ENCODE measurements at regions not wholly inside any gene's neighbourhood (a gene's known extent, or its start where the extent isn't known, plus 50 kb on each side); places are given as distances from the start of the nearest gene placed in this dataset.
A peak's percentile ranks its signal among the peaks of the same experiment; 100 is the strongest.

GRCh38 chr16:6897876-6898485, 434.7 kb upstream of the RBFOX1 start:
- H3K4me3 ChIP-seq (ENCODE audit: low read depth, low read length): no peak overlapping the region
- no peak overlapping the region for H3K14ac ChIP-seq (ENCODE audit: low read length)
- H4K12ac ChIP-seq (ENCODE audit: low read depth, low read length): no peak overlapping the region
- no peaks in the 10 kb centered on the region for H3K9me3 ChIP-seq (ENCODE audit: insufficient read depth, low read depth, low read length)
- H3K9ac ChIP-seq (ENCODE audit: low read length): no peak overlapping the region
- no peaks in the 10 kb centered on the region for H3K27me3 ChIP-seq (ENCODE audit: insufficient read depth, low read length)
- H3K23ac ChIP-seq (ENCODE audit: low read length): no peak overlapping the region
- H3K4ac ChIP-seq (ENCODE audit: low read depth, low read length): no peak overlapping the region
- no peak overlapping the region for H3K27ac ChIP-seq (ENCODE audit: low read depth, low read length)
- no peak for DNase-seq
- no peaks in the 10 kb centered on the region for H3K36me3 ChIP-seq (ENCODE audit: control insufficient read depth in 1 of 2, insufficient read depth in 2 of 2, low read length in 2 of 2)
- H3K4me1 ChIP-seq (ENCODE audit: control insufficient read depth in 1 of 2, insufficient read depth in 2 of 2, low read length in 2 of 2): peaks cover 0 to 5% of the 10 kb centered on the region in 2 experiments
- no peak overlapping the region for H2AFZ ChIP-seq (ENCODE audit: insufficient read depth, low read length, poor library complexity)
- WGBS (ENCODE audit: extremely low coverage, insufficient coverage, insufficient read length): no CpG with 5 or more reads among the region's 8 CpGs
- no peak overlapping the region for H2BK12ac ChIP-seq (ENCODE audit: low read length)
- H4K8ac ChIP-seq (ENCODE audit: low read depth, low read length): no peak overlapping the region
- H3K4me2 ChIP-seq (ENCODE audit: low read length): no peak overlapping the region
- H3K79me2 ChIP-seq (ENCODE audit: control insufficient read depth, insufficient read depth, low read length, poor library complexity): no peaks in the 10 kb centered on the region
- no peak overlapping the region for H4K91ac ChIP-seq (ENCODE audit: low read depth, low read length)
- H2BK5ac ChIP-seq (ENCODE audit: low read depth, low read length, poor library complexity): no peak overlapping the region
- no peak overlapping the region for H3K18ac ChIP-seq (ENCODE audit: low read length)
- no peak overlapping the region for H2AK5ac ChIP-seq (ENCODE audit: low read length)
- H3K79me1 ChIP-seq (ENCODE audit: low read length): peaks cover 2% of the 10 kb centered on the region
- no peak overlapping the region for H2BK120ac ChIP-seq (ENCODE audit: insufficient read depth, low read length, poor library complexity)

GRCh38 chr16:6892966-6893365, 439.7 kb upstream of the RBFOX1 start:
- no peak for DNase-seq
- no CpG with 5 or more reads among the region's 4 CpGs for WGBS (ENCODE audit: extremely low coverage, insufficient coverage, insufficient read length)
- Histone ChIP-seq H2AK5ac (ENCODE audit: low read length) (no peak overlapping the region), H4K8ac (ENCODE audit: low read depth, low read length) (peak overlapping the region; percentile 10), H3K14ac (ENCODE audit: low read length) (no peak overlapping the region), H3K23ac (ENCODE audit: low read length) (no peak overlapping the region), H3K4me2 (ENCODE audit: low read length) (peak overlapping the region; percentile 33), H4K12ac (ENCODE audit: low read depth, low read length) (no peak overlapping the region), H3K36me3 (ENCODE audit: control insufficient read depth in 1 of 2, insufficient read depth in 2 of 2, low read length in 2 of 2) (no peaks in the 10 kb centered on the region), H3K27me3 (ENCODE audit: insufficient read depth, low read length) (no peaks in the 10 kb centered on the region), H2AFZ (ENCODE audit: insufficient read depth, low read length, poor library complexity) (no peak overlapping the region), H2BK12ac (ENCODE audit: low read length) (no peak overlapping the region), H3K79me1 (ENCODE audit: low read length) (peaks cover 16% of the 10 kb centered on the region), H3K4ac (ENCODE audit: low read depth, low read length) (no peak overlapping the region), H4K91ac (ENCODE audit: low read depth, low read length) (no peak overlapping the region), H3K27ac (ENCODE audit: low read depth, low read length) (peak overlapping the region; percentile 81), H3K4me1 (ENCODE audit: control insufficient read depth in 1 of 2, insufficient read depth in 2 of 2, low read length in 2 of 2) (peaks cover 9 to 20% of the 10 kb centered on the region in 2 experiments), H2BK120ac (ENCODE audit: insufficient read depth, low read length, poor library complexity) (no peak overlapping the region), H2BK5ac (ENCODE audit: low read depth, low read length, poor library complexity) (no peak overlapping the region), H3K18ac (ENCODE audit: low read length) (no peak overlapping the region), H3K79me2 (ENCODE audit: control insufficient read depth, insufficient read depth, low read length, poor library complexity) (no peaks in the 10 kb centered on the region), H3K9ac (ENCODE audit: low read length) (no peak overlapping the region), H3K9me3 (ENCODE audit: insufficient read depth, low read depth, low read length) (no peaks in the 10 kb centered on the region), H3K4me3 (ENCODE audit: low read depth, low read length) (no peak overlapping the region)

GRCh38 chr16:6891496-6891895, 441.1 kb upstream of the RBFOX1 start:
- Histone ChIP-seq H2AK5ac (ENCODE audit: low read length) (no peak overlapping the region), H2BK5ac (ENCODE audit: low read depth, low read length, poor library complexity) (no peak overlapping the region), H3K23ac (ENCODE audit: low read length) (no peak overlapping the region), H3K27ac (ENCODE audit: low read depth, low read length) (peak overlapping the region; percentile 49), H2BK120ac (ENCODE audit: insufficient read depth, low read length, poor library complexity) (peak overlapping the region; percentile 79), H3K36me3 (ENCODE audit: control insufficient read depth in 1 of 2, insufficient read depth in 2 of 2, low read length in 2 of 2) (no peaks in the 10 kb centered on the region), H3K4me1 (ENCODE audit: control insufficient read depth in 1 of 2, insufficient read depth in 2 of 2, low read length in 2 of 2) (peaks cover 9 to 20% of the 10 kb centered on the region in 2 experiments), H3K4me2 (ENCODE audit: low read length) (no peak overlapping the region), H4K91ac (ENCODE audit: low read depth, low read length) (peak overlapping the region; percentile 89), H3K79me2 (ENCODE audit: control insufficient read depth, insufficient read depth, low read length, poor library complexity) (no peaks in the 10 kb centered on the region), H4K12ac (ENCODE audit: low read depth, low read length) (no peak overlapping the region), H3K9me3 (ENCODE audit: insufficient read depth, low read depth, low read length) (no peaks in the 10 kb centered on the region), H3K18ac (ENCODE audit: low read length) (no peak overlapping the region), H2BK12ac (ENCODE audit: low read length) (no peak overlapping the region), H3K79me1 (ENCODE audit: low read length) (peaks cover 16% of the 10 kb centered on the region), H3K4me3 (ENCODE audit: low read depth, low read length) (no peak overlapping the region), H4K8ac (ENCODE audit: low read depth, low read length) (no peak overlapping the region), H3K14ac (ENCODE audit: low read length) (no peak overlapping the region), H2AFZ (ENCODE audit: insufficient read depth, low read length, poor library complexity) (no peak overlapping the region), H3K27me3 (ENCODE audit: insufficient read depth, low read length) (no peaks in the 10 kb centered on the region), H3K4ac (ENCODE audit: low read depth, low read length) (no peak overlapping the region), H3K9ac (ENCODE audit: low read length) (no peak overlapping the region)
- WGBS (ENCODE audit: extremely low coverage, insufficient coverage, insufficient read length): no CpG with 5 or more reads among the region's 2 CpGs
- peak in 1 of 2 donors; percentile 19 for DNase-seq

- Histone ChIP-seq H3K23ac (ENCODE audit: low read length) (no peak overlapping the region), H3K14ac (ENCODE audit: low read length) (no peak overlapping the region), H2BK5ac (ENCODE audit: low read depth, low read length, poor library complexity) (no peak overlapping the region), H3K18ac (ENCODE audit: low read length) (no peak overlapping the region), H2BK120ac (ENCODE audit: insufficient read depth, low read length, poor library complexity) (no peak overlapping the region), H2AFZ (ENCODE audit: insufficient read depth, low read length, poor library complexity) (no peak overlapping the region), H2AK5ac (ENCODE audit: low read length) (no peak overlapping the region), H3K27me3 (ENCODE audit: insufficient read depth, low read length) (no peaks in the 10 kb centered on the region), H4K8ac (ENCODE audit: low read depth, low read length) (no peak overlapping the region), H3K36me3 (ENCODE audit: control insufficient read depth in 1 of 2, insufficient read depth in 2 of 2, low read length in 2 of 2) (no peaks in the 10 kb centered on the region), H3K4me1 (ENCODE audit: control insufficient read depth in 1 of 2, insufficient read depth in 2 of 2, low read length in 2 of 2) (peaks cover 9 to 18% of the 10 kb centered on the region in 2 experiments), H3K79me2 (ENCODE audit: control insufficient read depth, insufficient read depth, low read length, poor library complexity) (no peaks in the 10 kb centered on the region), H3K4me2 (ENCODE audit: low read length) (no peak overlapping the region), H3K4me3 (ENCODE audit: low read depth, low read length) (no peak overlapping the region), H3K9ac (ENCODE audit: low read length) (no peak overlapping the region), H3K79me1 (ENCODE audit: low read length) (peaks cover 16% of the 10 kb centered on the region), H2BK12ac (ENCODE audit: low read length) (no peak overlapping the region), H3K9me3 (ENCODE audit: insufficient read depth, low read depth, low read length) (no peaks in the 10 kb centered on the region), H3K27ac (ENCODE audit: low read depth, low read length) (no peak overlapping the region), H4K12ac (ENCODE audit: low read depth, low read length) (no peak overlapping the region), H3K4ac (ENCODE audit: low read depth, low read length) (no peak overlapping the region), H4K91ac (ENCODE audit: low read depth, low read length) (no peak overlapping the region)
- DNase-seq: no peak
- no CpG with 5 or more reads among the region's 2 CpGs for WGBS (ENCODE audit: extremely low coverage, insufficient coverage, insufficient read length)
Measured at GRCh38 chr16:6888531-6888930, 444.1 kb upstream of the RBFOX1 start.
